ENCODE measurements at regions not wholly inside any gene's neighbourhood (a gene's known extent, or its start where the extent isn't known, plus 50 kb on each side); places are given as distances from the start of the nearest gene placed in this dataset.
A peak's percentile ranks its signal among the peaks of the same experiment; 100 is the strongest.

DNA sequence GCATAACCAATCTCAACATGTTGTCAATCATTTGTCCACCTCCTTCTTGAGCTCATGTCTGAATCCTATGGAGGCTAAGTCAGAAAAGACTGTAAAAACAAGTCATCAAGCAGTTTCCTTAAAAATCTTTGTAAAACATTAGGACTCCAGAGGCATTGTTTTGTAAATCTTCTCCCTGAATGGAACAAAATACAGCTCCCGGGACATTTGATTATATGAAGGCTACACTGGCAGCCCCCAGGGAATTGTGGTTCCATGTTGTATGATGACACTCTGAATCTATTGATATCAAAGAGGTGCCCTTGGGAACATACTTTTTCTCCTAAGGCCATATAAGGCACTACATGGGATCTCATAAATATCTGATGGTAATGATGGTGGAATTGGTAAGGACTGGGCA lies 83.2 kb upstream of the NUDT12 start:
- H3K9ac ChIP-seq: no peak overlapping the region

GRCh38 chr5:103638979-103639378 lies 76.4 kb upstream of the NUDT12 start:
- Histone ChIP-seq H3K4me2 (no peak overlapping the region), H3K4me3 (ENCODE audit: low read depth in 2 of 2, low read length in 1 of 2) (no peak overlapping the region), H3K9me2 (no peaks in the 10 kb centered on the region), H3K36me3 (replicated peaks in 1 of 2; ENCODE audit: control insufficient read depth in 1 of 2, insufficient read depth in 2 of 2, low read length in 1 of 2) (no peaks in the 10 kb centered on the region), H3K27ac (ENCODE audit: low read depth in 2 of 2, low read length in 1 of 2) (no peak overlapping the region), H4K20me1 (ENCODE audit: insufficient read depth) (no peaks in the 10 kb centered on the region), H3K4me1 (ENCODE audit: control insufficient read depth in 1 of 2, insufficient read depth in 2 of 2, low read depth in 1 of 2, low read length in 1 of 2) (no peaks in the 10 kb centered on the region; a peak in 1 of 4 replicates), H3K9me3 (no peaks in the 10 kb centered on the region), H3F3A (replicated peaks; ENCODE audit: insufficient read depth) (no peaks in the 10 kb centered on the region), H3K79me2 (ENCODE audit: insufficient read depth) (no peaks in the 10 kb centered on the region), H2AFZ (ENCODE audit: low read depth) (no peak overlapping the region), H3K27me3 (ENCODE audit: insufficient read depth) (no peaks in the 10 kb centered on the region), H3K9ac (no peak overlapping the region)
- DNase-seq: no peak
- CTCF ChIA-PET: no interaction called here
- no peak for TF ChIP-seq RCOR1 (IDR thresholded peaks at IDR 0.05; ENCODE audit: low read length)
- no peak for TF ChIP-seq RAD21 (IDR thresholded peaks at IDR 0.05; ENCODE audit: low read length)
- no peak for TF ChIP-seq USF1 (IDR thresholded peaks at IDR 0.05; ENCODE audit: borderline replicate concordance, low read depth)
- no peak for TF ChIP-seq TEAD4 (IDR thresholded peaks at IDR 0.05; ENCODE audit: borderline replicate concordance, insufficient read depth)
- TF ChIP-seq, protein P1, sequence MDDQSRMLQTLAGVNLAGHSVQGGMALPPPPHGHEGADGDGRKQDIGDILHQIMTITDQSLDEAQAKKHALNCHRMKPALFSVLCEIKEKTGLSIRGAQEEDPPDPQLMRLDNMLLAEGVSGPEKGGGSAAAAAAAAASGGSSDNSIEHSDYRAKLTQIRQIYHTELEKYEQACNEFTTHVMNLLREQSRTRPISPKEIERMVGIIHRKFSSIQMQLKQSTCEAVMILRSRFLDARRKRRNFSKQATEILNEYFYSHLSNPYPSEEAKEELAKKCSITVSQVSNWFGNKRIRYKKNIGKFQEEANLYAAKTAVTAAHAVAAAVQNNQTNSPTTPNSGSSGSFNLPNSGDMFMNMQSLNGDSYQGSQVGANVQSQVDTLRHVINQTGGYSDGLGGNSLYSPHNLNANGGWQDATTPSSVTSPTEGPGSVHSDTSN (IDR thresholded peaks at IDR 0.05): no peak
- POLR2A ChIA-PET: no interaction called here

More for the DNA sequence above, 83.2 kb upstream of the NUDT12 start:
- TF ChIP-seq TEAD4 (IDR thresholded peaks at IDR 0.05; ENCODE audit: borderline replicate concordance, insufficient read depth): no peak
- TF ChIP-seq SMC3 (IDR thresholded peaks at IDR 0.05; ENCODE audit: low read depth, low read length): no peak
- TF ChIP-seq FOSL2 (IDR thresholded peaks at IDR 0.05; ENCODE audit: borderline replicate concordance, low read depth): no peak
- no peak for TF ChIP-seq EP300 (IDR thresholded peaks at IDR 0.05; ENCODE audit: borderline replicate concordance in 1 of 2, low read depth in 1 of 2, low read length in 1 of 2)
- no peak for TF ChIP-seq TCF12 (IDR thresholded peaks at IDR 0.05)
- TF ChIP-seq POLR2AphosphoS5 (IDR thresholded peaks at IDR 0.05; ENCODE audit: low read depth, low read length): no peak
- no peak for TF ChIP-seq RAD21 (IDR thresholded peaks at IDR 0.05; ENCODE audit: low read length)
- TF ChIP-seq GATA2 (CRISPR knock-in tag; IDR thresholded peaks at IDR 0.05): no peak
- TF ChIP-seq, protein P1 (IDR thresholded peaks at IDR 0.05): no peak
- TF ChIP-seq ZBTB33 (IDR thresholded peaks at IDR 0.05; ENCODE audit: borderline replicate concordance, low read depth): no peak
- no peak for TF ChIP-seq FOXJ3 (CRISPR knock-in tag; IDR thresholded peaks at IDR 0.05)
- TF ChIP-seq EZH2phosphoT487 (IDR thresholded peaks at IDR 0.05; ENCODE audit: borderline replicate concordance, low read depth): no peak
- no peak for TF ChIP-seq NRF1 (IDR thresholded peaks at IDR 0.05; ENCODE audit: low read depth, low read length)
- TF ChIP-seq MAX (IDR thresholded peaks at IDR 0.05; ENCODE audit: low read depth): no peak
- TF ChIP-seq NFIC (IDR thresholded peaks at IDR 0.05; ENCODE audit: borderline replicate concordance): no peak
- TF ChIP-seq, protein P2, sequence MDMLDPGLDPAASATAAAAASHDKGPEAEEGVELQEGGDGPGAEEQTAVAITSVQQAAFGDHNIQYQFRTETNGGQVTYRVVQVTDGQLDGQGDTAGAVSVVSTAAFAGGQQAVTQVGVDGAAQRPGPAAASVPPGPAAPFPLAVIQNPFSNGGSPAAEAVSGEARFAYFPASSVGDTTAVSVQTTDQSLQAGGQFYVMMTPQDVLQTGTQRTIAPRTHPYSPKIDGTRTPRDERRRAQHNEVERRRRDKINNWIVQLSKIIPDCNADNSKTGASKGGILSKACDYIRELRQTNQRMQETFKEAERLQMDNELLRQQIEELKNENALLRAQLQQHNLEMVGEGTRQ (IDR thresholded peaks at IDR 0.05; ENCODE audit: borderline replicate concordance, low read depth, low read length): no peak
- 93% methylated on average over 1 of the region's 1 CpG for WGBS (ENCODE audit: low lambda C conversion rate)
- no peaks in the 10 kb centered on the region for H3K36me3 ChIP-seq (replicated peaks in 1 of 2; ENCODE audit: control insufficient read depth in 1 of 2, insufficient read depth in 2 of 2, low read length in 1 of 2)
- H3K4me3 ChIP-seq (ENCODE audit: low read depth in 2 of 2, low read length in 1 of 2): no peak overlapping the region
- H3K79me2 ChIP-seq (ENCODE audit: insufficient read depth): no peaks in the 10 kb centered on the region
- POLR2A ChIA-PET: no interaction called here
- no peak overlapping the region for H2AFZ ChIP-seq (ENCODE audit: low read depth)
- H3K27me3 ChIP-seq (ENCODE audit: insufficient read depth): no peaks in the 10 kb centered on the region
- H3F3A ChIP-seq (replicated peaks; ENCODE audit: insufficient read depth): no peaks in the 10 kb centered on the region
- H4K20me1 ChIP-seq (ENCODE audit: insufficient read depth): no peaks in the 10 kb centered on the region
- no peak overlapping the region for H3K4me2 ChIP-seq
- CTCF ChIA-PET: no interaction called here
- no peaks in the 10 kb centered on the region for H3K9me2 ChIP-seq
- peak overlapping the region in 1 of 2 experiments; percentile 64; a peak in 1 of 4 replicates for H3K27ac ChIP-seq (ENCODE audit: low read depth in 2 of 2, low read length in 1 of 2)
- no peaks in the 10 kb centered on the region for H3K9me3 ChIP-seq
- DNase-seq: no peak
- no peaks in the 10 kb centered on the region; a peak in 1 of 4 replicates for H3K4me1 ChIP-seq (ENCODE audit: control insufficient read depth in 1 of 2, insufficient read depth in 2 of 2, low read depth in 1 of 2, low read length in 1 of 2)
